GM12878 (cell line): ENCODE measurements at regions not wholly inside any gene's neighbourhood (a gene's known extent, or its start where the extent isn't known, plus 50 kb on each side); places are given as distances from the start of the nearest gene placed in this dataset.

Source experiments
- ATAC-seq: fragments of 200-7000 bp; cut with Tn5 transposase; 3 replicates; pipeline ENCODE4 v1.9.1; 2020; ENCODE audit warnings: mild to moderate bottlenecking, moderate library complexity
- BruUV-seq: library from RNA; stranded (reverse); fragments of 400-500 nt; replicated peaks from 2 replicates; lab custom pipeline; 2021; lab: Mats Ljungman, UMichigan
- CTCF ChIA-PET: fragments of 300-600 bp; sonication (Branson Sonifier 250); formaldehyde crosslinking; extraction: SDS; loops from one replicate; lab custom pipeline; 2021; ENCODE audit warnings: inconsistent platforms; lab: Yijun Ruan, JAX
- POLR2A ChIA-PET: fragments of 350-600 bp; formaldehyde crosslinking; extraction: SDS; loops from one replicate; lab custom pipeline; 2021; ENCODE audit warnings: inconsistent platforms; lab: Charles Lee
- RAD21 ChIA-PET: fragments of 300-600 bp; sonication (Branson Sonifier 250); formaldehyde crosslinking; loops from one replicate; lab custom pipeline; 2023; ENCODE audit warnings: antibody characterized with exemption; ENCODE audit not compliant: unreplicated experiment; lab: Charles Lee
- SMC1A ChIA-PET: fragments of 300-600 bp; sonication (Branson Sonifier 250); formaldehyde crosslinking; loops from one replicate; lab custom pipeline; 2023; ENCODE audit not compliant: unreplicated experiment, uncharacterized antibody; lab: Charles Lee
- DNase-seq: peaks from one replicate; pipeline ENCODE4 v3.0.0-alpha.2; 2011; ENCODE audit warnings: low read depth, low spot score
- FAIRE-seq: peaks from 3 replicates; lab custom pipeline; 2011; peaks lifted over from hg19 to GRCh38; lab: Jason Lieb, UNC
- H2AFZ ChIP-seq: 2 replicates; pipeline ENCODE4 v1.6.0; 2011; ENCODE audit warnings: low read depth, low read length, control low read depth; ENCODE audit not compliant: control insufficient read depth
- H3K27ac ChIP-seq: 2 replicates; pipeline ENCODE4 v1.5.1; 2011; ENCODE audit warnings: control low read depth; ENCODE audit not compliant: control insufficient read depth, insufficient read depth
- H3K27me3 ChIP-seq, 2 experiments: replicated peaks in 1 of 2; 2 replicates each; pipeline versions ENCODE4 v1.6.0 to v1.6.1; 2011; ENCODE audit warnings: low read length in 1 of 2; ENCODE audit not compliant: control insufficient read depth in 2 of 2, insufficient read depth in 2 of 2
- H3K36me3 ChIP-seq, 2 experiments: 2 replicates each; pipeline ENCODE4 v1.5.1; 2011; ENCODE audit warnings: low read length in 1 of 2; ENCODE audit not compliant: control insufficient read depth in 2 of 2, insufficient read depth in 2 of 2
- H3K4me1 ChIP-seq: 2 replicates; pipeline ENCODE4 v1.6.1; 2011; ENCODE audit warnings: mild to moderate bottlenecking, low read length, moderate library complexity, mixed read lengths; ENCODE audit not compliant: control insufficient read depth, insufficient read depth
- H3K4me2 ChIP-seq: 2 replicates; pipeline ENCODE4 v1.6.0; 2011; ENCODE audit warnings: control low read depth; ENCODE audit not compliant: control insufficient read depth, insufficient read depth
- H3K4me3 ChIP-seq: fragments of 200-600 bp; sonication (generic); 2 replicates; pipeline ENCODE4 v1.5.1; 2016
- H3K79me2 ChIP-seq: 2 replicates; pipeline ENCODE4 v1.6.0; 2011; ENCODE audit warnings: low read length; ENCODE audit not compliant: control insufficient read depth, insufficient read depth
- H3K9ac ChIP-seq: 2 replicates; pipeline ENCODE4 v1.8.0; 2011; ENCODE audit warnings: low read length, control low read depth, mixed read lengths; ENCODE audit not compliant: control insufficient read depth, insufficient read depth
- H3K9me3 ChIP-seq: replicated peaks from 3 replicates; pipeline ENCODE4 v1.5.1; 2011; ENCODE audit warnings: mild to moderate bottlenecking, low read length; ENCODE audit not compliant: control insufficient read depth, insufficient read depth
- H4K20me1 ChIP-seq: 2 replicates; pipeline ENCODE4 v1.6.0; 2011; ENCODE audit not compliant: control insufficient read depth, insufficient read depth
- CBX3 ChIP-seq: fragments of 200-600 bp; sonication (generic); IDR thresholded peaks from 2 replicates; pipeline ENCODE4 v1.6.1; 2016; ENCODE audit warnings: low read depth, borderline replicate concordance
- CEBPB ChIP-seq, 2 experiments: fragments of 150-350 bp in 1 of 2; IDR thresholded peaks; 2 replicates each; pipeline ENCODE4 v1.6.1; 2012 to 2014; ENCODE audit warnings: low read depth in 2 of 2, low read length in 2 of 2, borderline replicate concordance in 1 of 2, inconsistent platforms in 1 of 2
- CHD2 ChIP-seq: IDR thresholded peaks from 2 replicates; pipeline ENCODE4 v1.6.1; 2011; ENCODE audit warnings: low read depth, low read length, improper control_type of control experiment, borderline replicate concordance
- GABPA ChIP-seq: IDR thresholded peaks from 2 replicates; pipeline ENCODE4 v1.6.1; 2014; ENCODE audit warnings: antibody characterized with exemption, low read depth, mild to moderate bottlenecking, inconsistent platforms
- MEF2A ChIP-seq: IDR thresholded peaks from 2 replicates; pipeline ENCODE4 v1.6.1; 2011; ENCODE audit warnings: low read depth, mild to moderate bottlenecking, low read length, moderate library complexity; ENCODE audit not compliant: insufficient read depth
- NR2C2 ChIP-seq: IDR thresholded peaks from 2 replicates; pipeline ENCODE4 v1.6.1; 2011; ENCODE audit warnings: borderline replicate concordance, low read depth; ENCODE audit not compliant: control insufficient read depth, insufficient read length
- POU2F2 ChIP-seq: IDR thresholded peaks from 3 replicates; pipeline ENCODE4 v1.6.1; 2011; ENCODE audit warnings: low read depth, mild to moderate bottlenecking, low read length, borderline replicate concordance
- RELB ChIP-seq: fragments of 450-650 bp; IDR thresholded peaks from 2 replicates; pipeline ENCODE4 v1.6.1; 2017; ENCODE audit warnings: low read depth, mild to moderate bottlenecking, moderate library complexity
- SREBF1 ChIP-seq: IDR thresholded peaks from 2 replicates; pipeline ENCODE4 v1.6.1; 2012; ENCODE audit warnings: mild to moderate bottlenecking, low read length
- SUPT20H ChIP-seq: IDR thresholded peaks from 2 replicates; pipeline ENCODE4 v1.6.1; 2011; ENCODE audit warnings: low read depth, mild to moderate bottlenecking, low read length, moderate library complexity, borderline replicate concordance; ENCODE audit not compliant: control insufficient read depth
- ZBED1 ChIP-seq: IDR thresholded peaks from 2 replicates; pipeline ENCODE4 v1.6.1; 2016; ENCODE audit warnings: borderline replicate concordance
- WGBS: methylation state at CpG from one replicate; pipeline ENCODE4 v1.1.6; 2016; ENCODE audit warnings: low lambda C conversion rate; ENCODE audit not compliant: insufficient replicate concordance, insufficient coverage; ENCODE audit errors: missing lambda C conversion rate; 5-methylcytosine and 5-hydroxymethylcytosine counted together
- in situ Hi-C: fragments of 300-500 bp; cut with MboI; formaldehyde crosslinking; loops from 9 replicates; pipeline ENCODE4 v1.14.3; 2018; ENCODE audit warnings: mixed read lengths
- intact Hi-C: fragments of 100-400 bp; cut with micrococcal nuclease; formaldehyde crosslinking; loops from one replicate; pipeline ENCODE4 v1.14.2; 2022; ENCODE audit not compliant: unreplicated experiment

- Histone ChIP-seq H3K4me3 (no peak overlapping the region), H3K4me2 (no peak overlapping the region), H2AFZ (no peak overlapping the region), H3K79me2 (no peaks in the 10 kb centered on the region), H4K20me1 (no peaks in the 10 kb centered on the region), H3K4me1 (no peaks in the 10 kb centered on the region)
- no peak for ATAC-seq
- intact Hi-C loops, result no loop called here
- no peak for FAIRE-seq
- POLR2A ChIA-PET, result no interaction called here
- no peak for TF ChIP-seq ZBED1
- TF ChIP-seq, all 136 proteins: peak for 0
- Histone ChIP-seq H3K27ac (no peak overlapping the region), H3K9me3 (no peaks in the 10 kb centered on the region), H3K27me3 (no peaks in the 10 kb centered on the region), H3K36me3 (no peaks in the 10 kb centered on the region), H3K9ac (no peak overlapping the region)
- in situ Hi-C loops, result no loop called here
- 15% methylated on average over 5 of the region's 5 CpGs for WGBS
- BruUV-seq, result no TSS peak
- DNase-seq, result no peak
- ChIA-PET SMC1A (no interaction called here), RAD21 (no interaction called here), CTCF (no interaction called here)
These were observed 106.3 kb downstream of the GC start for GRCh38 chr4:71677568-71677967.

- FAIRE-seq (no peak), ATAC-seq (no peak)
- Histone ChIP-seq H3K27me3 (no peaks in the 10 kb centered on the region), H3K79me2 (no peaks in the 10 kb centered on the region), H3K27ac (no peak overlapping the region), H3K4me2 (no peak overlapping the region), H3K9ac (no peak overlapping the region)
- RAD21 ChIA-PET, result no interaction called here
- in situ Hi-C loops, result no loop called here
- intact Hi-C loops, result no loop called here
- WGBS, result 37% methylated on average over 1 of the region's 1 CpG
- TF ChIP-seq NR2C2 (no peak), CBX3 (no peak), MEF2A (no peak), POU2F2 (no peak), SUPT20H (no peak), RELB (no peak), CHD2 (no peak), GABPA (no peak), SREBF1 (no peak), CEBPB (IDR thresholded peaks at IDR 0.05; ENCODE audit: borderline replicate concordance in 1 of 2, low read depth in 2 of 2, low read length in 2 of 2) (no peak)
- TF ChIP-seq, all 136 proteins: peak for 0
- Histone ChIP-seq H3K4me1 (no peaks in the 10 kb centered on the region), H3K9me3 (no peaks in the 10 kb centered on the region), H3K36me3 (no peaks in the 10 kb centered on the region), H2AFZ (no peak overlapping the region), H4K20me1 (no peaks in the 10 kb centered on the region), H3K4me3 (no peak overlapping the region)
- CTCF ChIA-PET, result interaction anchor here (0.5 kb wide), 1 partner anchor 166 kb away, joined by 4 read pairs; no protein-coding TSS in a partner anchor
- SMC1A ChIA-PET, result interaction anchor here (0.9 kb wide), 1 partner anchor 403 kb away, joined by 4 read pairs; no protein-coding TSS in a partner anchor
- no TSS peak for BruUV-seq
- DNase-seq, result no peak
- POLR2A ChIA-PET, result no interaction called here
These were observed 114.6 kb downstream of the GC start for GRCh38 chr4:71669291-71669690.
